ENCODE measurements at regions not wholly inside any gene's neighbourhood (a gene's known extent, or its start where the extent isn't known, plus 50 kb on each side); places are given as distances from the start of the nearest gene placed in this dataset.

DNA sequence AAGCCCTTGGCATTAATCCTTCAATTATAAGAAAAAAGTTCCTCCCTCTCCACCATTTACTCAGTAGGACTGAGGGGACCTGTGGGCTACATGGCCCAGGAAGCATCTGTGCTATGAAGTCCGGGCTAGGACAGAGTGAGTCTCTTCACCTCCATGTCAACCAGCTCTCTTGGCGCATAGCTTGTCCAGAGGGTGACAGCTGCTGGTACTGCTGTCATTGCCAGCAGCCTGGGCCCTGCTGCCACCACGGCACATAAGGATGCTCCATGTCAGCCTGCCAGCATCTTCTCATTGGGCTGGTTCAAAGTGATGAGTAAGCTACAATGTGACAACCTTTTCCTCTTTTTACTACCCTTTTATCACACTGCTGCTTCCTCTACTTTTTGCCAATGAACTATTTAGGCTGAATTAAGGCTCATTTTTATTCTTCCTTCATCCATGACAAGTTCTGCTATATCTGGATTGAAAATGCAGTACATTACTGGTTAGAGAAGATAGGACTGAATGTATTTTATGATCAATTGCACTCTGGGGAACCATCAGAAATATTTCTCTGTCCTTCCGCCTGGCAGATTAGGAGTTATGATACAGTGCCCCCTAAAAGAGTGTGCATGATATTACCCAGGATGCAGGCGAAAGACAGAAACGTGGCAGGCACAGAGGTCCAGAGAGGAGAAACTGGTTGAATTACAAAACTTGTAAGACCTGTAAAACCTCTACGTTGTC is 258.9 kb upstream of the TNP1 start:
- H3K9me3 ChIP-seq (ENCODE audit: low read depth): no peaks in the 10 kb centered on the region
- no peak overlapping the region for H3K27ac ChIP-seq
- DNase-seq (ENCODE audit: low read depth in 1 of 2, low spot score in 1 of 2): no peak
- H3K4me1 ChIP-seq (ENCODE audit: low read depth): no peaks in the 10 kb centered on the region
- TF ChIP-seq, protein P1, sequence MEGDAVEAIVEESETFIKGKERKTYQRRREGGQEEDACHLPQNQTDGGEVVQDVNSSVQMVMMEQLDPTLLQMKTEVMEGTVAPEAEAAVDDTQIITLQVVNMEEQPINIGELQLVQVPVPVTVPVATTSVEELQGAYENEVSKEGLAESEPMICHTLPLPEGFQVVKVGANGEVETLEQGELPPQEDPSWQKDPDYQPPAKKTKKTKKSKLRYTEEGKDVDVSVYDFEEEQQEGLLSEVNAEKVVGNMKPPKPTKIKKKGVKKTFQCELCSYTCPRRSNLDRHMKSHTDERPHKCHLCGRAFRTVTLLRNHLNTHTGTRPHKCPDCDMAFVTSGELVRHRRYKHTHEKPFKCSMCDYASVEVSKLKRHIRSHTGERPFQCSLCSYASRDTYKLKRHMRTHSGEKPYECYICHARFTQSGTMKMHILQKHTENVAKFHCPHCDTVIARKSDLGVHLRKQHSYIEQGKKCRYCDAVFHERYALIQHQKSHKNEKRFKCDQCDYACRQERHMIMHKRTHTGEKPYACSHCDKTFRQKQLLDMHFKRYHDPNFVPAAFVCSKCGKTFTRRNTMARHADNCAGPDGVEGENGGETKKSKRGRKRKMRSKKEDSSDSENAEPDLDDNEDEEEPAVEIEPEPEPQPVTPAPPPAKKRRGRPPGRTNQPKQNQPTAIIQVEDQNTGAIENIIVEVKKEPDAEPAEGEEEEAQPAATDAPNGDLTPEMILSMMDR (IDR thresholded peaks at IDR 0.05; ENCODE audit: low read depth, low read length): no peak
- no peak overlapping the region for H3K4me3 ChIP-seq
- H3K36me3 ChIP-seq: no peaks in the 10 kb centered on the region
- no peaks in the 10 kb centered on the region for H3K27me3 ChIP-seq

DNA sequence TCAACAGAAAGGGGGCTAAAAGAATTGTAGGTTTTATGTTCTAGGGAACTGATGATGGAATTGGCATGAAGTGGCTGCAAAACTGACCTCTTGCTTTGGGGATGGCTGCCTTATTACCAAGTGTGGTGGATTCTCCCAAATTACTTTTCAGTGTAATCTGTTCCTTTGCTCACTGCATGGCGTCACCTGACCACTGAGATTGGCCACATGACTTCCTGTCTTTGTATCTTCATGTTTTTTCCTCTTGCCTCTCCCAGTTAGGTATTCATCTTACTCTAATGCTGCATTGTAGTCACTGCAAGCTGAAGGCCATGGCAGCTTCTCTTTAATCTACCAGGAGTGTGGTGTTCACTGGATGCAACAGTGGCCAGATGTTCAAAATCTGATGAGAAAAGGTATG is 257.7 kb upstream of the TNP1 start:
- H3K36me3 ChIP-seq: no peaks in the 10 kb centered on the region
- H3K4me1 ChIP-seq (ENCODE audit: low read depth): no peaks in the 10 kb centered on the region
- no peak for DNase-seq (ENCODE audit: low read depth in 1 of 2, low spot score in 1 of 2)
- H3K27ac ChIP-seq: no peak overlapping the region
- H3K4me3 ChIP-seq: no peak overlapping the region
- no peaks in the 10 kb centered on the region for H3K9me3 ChIP-seq (ENCODE audit: low read depth)
- TF ChIP-seq, protein P1 (IDR thresholded peaks at IDR 0.05; ENCODE audit: low read depth, low read length): no peak
- no peaks in the 10 kb centered on the region for H3K27me3 ChIP-seq

DNA sequence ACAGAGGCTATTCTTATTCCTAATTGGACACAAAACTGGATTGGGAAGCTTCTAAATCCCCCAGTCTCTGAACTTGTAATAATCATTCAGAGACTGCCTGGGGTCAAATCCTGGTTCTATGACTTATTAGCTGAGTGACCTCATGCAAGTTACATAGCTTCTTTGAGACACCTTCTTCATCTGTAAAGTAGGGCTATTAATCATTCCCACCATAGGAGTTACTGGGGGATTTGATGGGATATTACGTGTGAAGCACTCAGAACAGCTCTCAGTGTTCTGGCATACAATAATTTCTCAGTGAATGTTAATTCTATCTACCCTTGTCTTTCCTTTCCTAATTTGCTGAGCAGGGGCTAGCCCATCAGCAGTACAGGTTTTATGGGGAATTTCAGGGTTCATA is 256.7 kb upstream of the TNP1 start:
- Histone ChIP-seq H3K4me3 (no peak overlapping the region), H3K27ac (no peak overlapping the region), H3K9me3 (ENCODE audit: low read depth) (no peaks in the 10 kb centered on the region), H3K27me3 (no peaks in the 10 kb centered on the region), H3K36me3 (no peaks in the 10 kb centered on the region), H3K4me1 (ENCODE audit: low read depth) (no peaks in the 10 kb centered on the region)
- DNase-seq (ENCODE audit: low read depth in 1 of 2, low spot score in 1 of 2): no peak
- TF ChIP-seq, protein P1 (IDR thresholded peaks at IDR 0.05; ENCODE audit: low read depth, low read length): no peak

DNA sequence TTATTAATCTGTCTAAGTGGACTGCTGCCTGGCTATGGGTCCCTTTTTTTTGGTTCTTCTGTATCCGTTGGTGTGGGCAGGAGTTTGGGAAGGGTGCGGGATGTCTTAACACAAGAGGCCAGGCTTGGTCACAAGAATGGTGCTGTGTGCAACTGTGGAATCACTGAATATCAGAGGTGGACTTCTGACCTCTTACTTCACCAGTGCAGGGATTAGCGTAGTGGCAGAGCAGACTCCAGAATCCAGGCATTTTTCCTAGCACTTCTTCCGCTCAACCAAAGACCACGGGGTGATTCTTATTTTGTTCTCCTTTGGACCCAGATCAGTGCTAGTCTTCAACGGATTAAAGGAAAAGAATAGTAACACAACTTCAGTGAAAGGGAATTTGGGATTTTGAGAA is 254.3 kb upstream of the TNP1 start:
- H3K4me3 ChIP-seq: no peak overlapping the region
- TF ChIP-seq, protein P1 (IDR thresholded peaks at IDR 0.05; ENCODE audit: low read depth, low read length): no peak
- H3K27me3 ChIP-seq: no peaks in the 10 kb centered on the region
- no peaks in the 10 kb centered on the region for H3K4me1 ChIP-seq (ENCODE audit: low read depth)
- no peak for DNase-seq (ENCODE audit: low read depth in 1 of 2, low spot score in 1 of 2)
- no peak overlapping the region for H3K27ac ChIP-seq
- H3K36me3 ChIP-seq: no peaks in the 10 kb centered on the region
- H3K9me3 ChIP-seq (ENCODE audit: low read depth): no peaks in the 10 kb centered on the region

DNA sequence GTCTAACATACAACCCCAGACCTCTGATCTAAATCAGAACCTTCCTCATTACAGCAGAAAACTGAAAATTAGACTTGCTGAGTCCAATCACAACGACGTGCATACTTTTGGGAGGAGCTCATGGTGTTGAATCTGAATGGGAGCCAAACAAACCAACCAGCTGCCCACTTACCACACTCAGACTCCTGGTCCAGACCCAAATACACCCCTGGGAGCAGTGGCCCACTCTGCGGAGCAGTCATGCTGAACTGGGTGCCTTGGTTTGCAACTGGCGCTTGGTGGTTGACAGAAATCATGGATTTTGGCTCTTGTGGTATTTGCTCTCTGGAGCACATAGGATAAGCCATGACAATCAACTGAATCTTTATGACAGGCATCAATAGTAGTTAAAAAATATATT is 253.6 kb upstream of the TNP1 start:
- TF ChIP-seq, protein P1 (IDR thresholded peaks at IDR 0.05; ENCODE audit: low read depth, low read length): no peak
- no peak for DNase-seq (ENCODE audit: low read depth in 1 of 2, low spot score in 1 of 2)
- H3K27ac ChIP-seq: no peak overlapping the region
- no peaks in the 10 kb centered on the region for H3K27me3 ChIP-seq
- no peaks in the 10 kb centered on the region for H3K4me1 ChIP-seq (ENCODE audit: low read depth)
- no peak overlapping the region for H3K4me3 ChIP-seq
- H3K36me3 ChIP-seq: no peaks in the 10 kb centered on the region
- H3K9me3 ChIP-seq (ENCODE audit: low read depth): no peaks in the 10 kb centered on the region
